ENCODE measurements at regions not wholly inside any gene's neighbourhood (a gene's known extent, or its start where the extent isn't known, plus 50 kb on each side); places are given as distances from the start of the nearest gene placed in this dataset.

GRCh38 chr3:70899816-70900215 is 587.4 kb upstream of the MDFIC2 start:
- Histone ChIP-seq H3K27me3 (ENCODE audit: insufficient read depth, low read length) (no peaks in the 10 kb centered on the region), H3K79me2 (ENCODE audit: insufficient read depth, low read length) (no peaks in the 10 kb centered on the region), H3K4me2 (ENCODE audit: low read length) (no peak overlapping the region), H2AFZ (ENCODE audit: low read depth, low read length, poor library complexity, severe bottlenecking) (no peak overlapping the region), H4K20me1 (ENCODE audit: insufficient read depth) (no peaks in the 10 kb centered on the region), H3K9me2 (ENCODE audit: insufficient read depth) (no peaks in the 10 kb centered on the region), H3K36me3 (ENCODE audit: control insufficient read depth in 1 of 2, insufficient read depth in 2 of 2, low read length in 2 of 2) (no peaks in the 10 kb centered on the region), H3K27ac (ENCODE audit: low read depth, low read length) (no peak overlapping the region), H3K9me3 (ENCODE audit: control insufficient read depth in 1 of 2, insufficient read depth in 1 of 2, low read depth in 1 of 2, low read length in 2 of 2) (peaks cover 0 to 3% of the 10 kb centered on the region in 2 experiments; a peak in 1 of 4 replicates), H3K4me3 (replicated peaks in 1 of 2; ENCODE audit: low read depth in 1 of 2, low read length in 2 of 2) (no peak overlapping the region), H3K9ac (ENCODE audit: low read length) (no peak overlapping the region), H3K4me1 (ENCODE audit: control insufficient read depth in 1 of 2, insufficient read depth in 2 of 2, low read length in 2 of 2) (no peaks in the 10 kb centered on the region)
- CTCF ChIA-PET = no interaction called here
- no peak for ATAC-seq
- RAD21 ChIA-PET (ENCODE audit: low non-redundant PET in 1 of 2, low total read pairs in 2 of 2, uncharacterized antibody in 2 of 2, unreplicated experiment in 2 of 2) = no interaction called here
- intact Hi-C loops (cut with micrococcal nuclease) = no loop called here
- POLR2A ChIA-PET = no interaction called here
- no peak for DNase-seq (ENCODE audit: low read depth, low spot score)
- no peak for TF ChIP-seq ELF1 (IDR thresholded peaks at IDR 0.05; ENCODE audit: borderline replicate concordance, low read depth)
- no peak for TF ChIP-seq JUND (IDR thresholded peaks at IDR 0.05)
- no peak for TF ChIP-seq TCF7L2 (IDR thresholded peaks at IDR 0.05; ENCODE audit: borderline replicate concordance, extremely low read depth, insufficient read depth, insufficient read length)
- no peak for TF ChIP-seq YY1 (IDR thresholded peaks at IDR 0.05; ENCODE audit: extremely low read depth, insufficient replicate concordance, low read depth, low read length)
- TF ChIP-seq RAD21 (IDR thresholded peaks at IDR 0.05; ENCODE audit: low read depth) = no peak
- no peak for TF ChIP-seq POLR2A (IDR thresholded peaks at IDR 0.05; ENCODE audit: borderline replicate concordance, extremely low read depth, insufficient read depth, insufficient read length)
- no peak for TF ChIP-seq REST (IDR thresholded peaks at IDR 0.05; ENCODE audit: low read depth)
- TF ChIP-seq SRF (IDR thresholded peaks at IDR 0.05; ENCODE audit: low read depth) = no peak
- TF ChIP-seq EZH2phosphoT487 (IDR thresholded peaks at IDR 0.05; ENCODE audit: borderline replicate concordance) = no peak
- no peak for TF ChIP-seq ATF3 (IDR thresholded peaks at IDR 0.05)
- no peak for TF ChIP-seq SP1 (IDR thresholded peaks at IDR 0.05; ENCODE audit: low read depth)
- TF ChIP-seq SIN3A (IDR thresholded peaks at IDR 0.05; ENCODE audit: low read depth) = no peak
- BruUV-seq (replicated peaks) = no TSS peak
